ENCODE measurements at regions not wholly inside any gene's neighbourhood (a gene's known extent, or its start where the extent isn't known, plus 50 kb on each side); places are given as distances from the start of the nearest gene placed in this dataset.

- DNase-seq, result no peak
- H3K4me3 ChIP-seq, result no peak overlapping the region
- H3K36me3 ChIP-seq, result no peaks in the 10 kb centered on the region
- H3K27ac ChIP-seq, result no peak overlapping the region
- H3K4me1 ChIP-seq, result no peaks in the 10 kb centered on the region
- H3K27me3 ChIP-seq, result no peaks in the 10 kb centered on the region
- no peaks in the 10 kb centered on the region for H3K9me3 ChIP-seq (replicated peaks)
Measured at GRCh38 chr3:177676947-177677587, 479.8 kb upstream of the TBL1XR1 start.

DNA sequence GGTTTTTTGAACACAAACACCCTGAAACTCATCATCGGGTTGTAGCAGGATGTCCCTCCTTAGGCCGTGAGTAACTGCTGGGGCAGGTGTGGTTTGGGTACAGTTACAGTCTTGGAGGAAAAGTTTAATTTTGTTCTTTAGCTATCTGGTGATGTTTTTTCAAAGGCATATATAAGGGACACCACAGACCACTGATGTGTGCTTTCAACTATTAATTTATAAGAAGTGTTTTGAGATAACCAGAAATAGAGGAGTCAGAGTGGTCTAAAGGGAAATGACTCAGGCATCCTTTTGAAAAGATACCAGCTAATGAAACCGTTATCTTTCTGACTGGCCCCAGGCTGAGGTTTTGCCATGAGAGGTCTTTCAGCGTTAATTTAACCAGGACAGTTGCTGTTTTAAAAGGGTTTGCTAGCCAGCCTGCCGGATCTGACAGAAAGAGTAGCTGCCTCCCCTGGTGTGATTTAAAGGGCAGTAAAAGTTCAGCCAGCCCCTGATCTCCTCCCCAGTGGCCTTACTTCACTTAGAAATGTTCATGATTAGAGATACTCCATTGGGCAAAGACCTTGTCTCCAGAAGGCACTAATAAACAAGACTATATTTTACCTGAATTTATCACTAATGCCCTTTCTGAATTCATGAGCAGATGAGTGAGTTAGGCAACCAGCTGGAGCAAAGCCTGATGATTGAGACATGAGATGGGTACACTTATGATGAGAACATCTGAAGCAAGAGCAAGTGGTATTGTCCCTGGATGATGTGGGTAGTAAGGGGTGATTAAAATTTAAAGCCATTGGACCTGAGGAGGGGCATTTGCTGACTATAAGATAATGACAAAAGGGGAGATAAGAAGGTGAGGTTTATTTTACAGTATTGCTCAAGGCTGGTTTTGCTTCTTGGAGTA, 482.5 kb upstream of the TBL1XR1 start:
- Histone ChIP-seq H3K4me1 (no peaks in the 10 kb centered on the region), H3K27me3 (no peaks in the 10 kb centered on the region), H3K27ac (no peak overlapping the region), H3K36me3 (no peaks in the 10 kb centered on the region), H3K4me3 (no peak overlapping the region), H3K9me3 (replicated peaks) (no peaks in the 10 kb centered on the region)
- DNase-seq, result no peak

DNA sequence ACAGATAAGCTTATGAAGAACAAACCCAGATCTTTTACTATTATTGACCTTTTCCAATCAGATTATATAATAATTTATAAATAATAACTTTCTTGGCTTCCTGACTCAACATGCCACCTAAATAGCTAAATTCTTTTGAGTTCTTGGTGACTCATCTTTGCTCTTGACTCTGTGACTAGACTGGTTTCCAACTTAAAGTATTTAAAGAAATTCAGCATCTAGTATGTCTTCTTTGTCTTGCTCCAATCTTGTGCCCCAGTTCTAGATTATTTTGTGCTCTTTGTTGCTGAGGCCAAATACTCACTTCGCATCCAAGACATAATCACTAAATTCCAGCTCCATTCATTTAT, 483.2 kb upstream of the TBL1XR1 start:
- Histone ChIP-seq H3K36me3 (no peaks in the 10 kb centered on the region), H3K27ac (no peak overlapping the region), H3K4me1 (no peaks in the 10 kb centered on the region), H3K4me3 (no peak overlapping the region), H3K27me3 (no peaks in the 10 kb centered on the region), H3K9me3 (replicated peaks) (no peaks in the 10 kb centered on the region)
- DNase-seq, result no peak

GRCh38 chr3:177681156-177681555, 483.9 kb upstream of the TBL1XR1 start:
- no peak overlapping the region for H3K4me3 ChIP-seq
- no peak for DNase-seq
- H3K9me3 ChIP-seq (replicated peaks), result no peaks in the 10 kb centered on the region
- H3K27ac ChIP-seq, result no peak overlapping the region
- no peaks in the 10 kb centered on the region for H3K4me1 ChIP-seq
- no peaks in the 10 kb centered on the region for H3K27me3 ChIP-seq
- no peaks in the 10 kb centered on the region for H3K36me3 ChIP-seq

GRCh38 chr3:177681852-177682251, 484.6 kb upstream of the TBL1XR1 start:
- DNase-seq, result no peak
- no peak overlapping the region for H3K27ac ChIP-seq
- H3K4me3 ChIP-seq, result no peak overlapping the region
- H3K27me3 ChIP-seq, result no peaks in the 10 kb centered on the region
- no peaks in the 10 kb centered on the region for H3K36me3 ChIP-seq
- H3K4me1 ChIP-seq, result no peaks in the 10 kb centered on the region
- H3K9me3 ChIP-seq (replicated peaks), result no peaks in the 10 kb centered on the region

DNA sequence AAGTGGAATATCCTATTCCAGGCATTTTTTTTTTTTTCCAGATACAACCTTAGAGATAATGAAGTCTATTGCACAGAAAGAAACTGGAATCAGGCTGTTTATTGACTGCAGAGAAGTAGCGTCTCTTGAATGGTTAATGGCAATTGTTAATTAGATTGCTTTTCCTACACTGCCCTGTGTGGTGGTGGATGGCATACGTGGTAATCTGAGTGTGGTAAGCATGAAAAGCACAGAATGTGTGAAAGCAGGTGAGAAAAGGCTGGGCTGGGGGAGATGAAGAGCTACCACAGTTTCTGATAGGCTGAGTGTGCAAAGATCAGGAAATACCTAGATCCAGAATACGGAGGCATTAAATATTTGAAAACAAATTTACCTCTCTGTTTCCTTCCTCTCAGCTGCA, 486.3 kb upstream of the TBL1XR1 start:
- Histone ChIP-seq H3K4me3 (no peak overlapping the region), H3K27ac (no peak overlapping the region), H3K4me1 (no peaks in the 10 kb centered on the region), H3K36me3 (no peaks in the 10 kb centered on the region), H3K27me3 (no peaks in the 10 kb centered on the region), H3K9me3 (replicated peaks) (no peaks in the 10 kb centered on the region)
- no peak for DNase-seq

- Histone ChIP-seq H3K4me1 (no peaks in the 10 kb centered on the region), H3K27ac (no peak overlapping the region), H3K36me3 (no peaks in the 10 kb centered on the region), H3K9me3 (replicated peaks) (no peaks in the 10 kb centered on the region), H3K27me3 (no peaks in the 10 kb centered on the region), H3K4me3 (no peak overlapping the region)
- DNase-seq, result no peak
Measured at GRCh38 chr3:177686671-177687070, 489.4 kb upstream of the TBL1XR1 start.

GRCh38 chr3:177687291-177687690, 490.0 kb upstream of the TBL1XR1 start:
- DNase-seq, result no peak
- Histone ChIP-seq H3K36me3 (no peaks in the 10 kb centered on the region), H3K27me3 (no peaks in the 10 kb centered on the region), H3K4me3 (no peak overlapping the region), H3K4me1 (no peaks in the 10 kb centered on the region), H3K9me3 (replicated peaks) (no peaks in the 10 kb centered on the region), H3K27ac (no peak overlapping the region)

DNA sequence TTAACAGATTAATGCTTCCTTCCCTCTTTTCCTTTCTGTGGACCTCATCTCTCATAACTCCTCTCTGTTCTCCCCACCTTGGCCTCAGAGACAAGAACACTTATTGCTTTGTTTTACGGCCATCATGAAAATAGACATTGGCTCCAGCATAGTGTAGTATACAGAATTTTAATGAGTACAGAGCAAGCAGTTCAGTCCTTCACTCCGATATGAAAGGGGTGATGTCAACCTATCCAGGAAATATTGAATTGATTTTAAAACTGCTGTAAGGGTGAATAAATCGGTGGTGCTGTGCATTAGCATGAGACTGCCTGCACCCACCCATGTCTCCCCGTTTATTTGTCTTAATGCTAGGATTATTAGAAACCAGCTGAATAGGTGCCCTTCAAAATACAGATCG, 490.9 kb upstream of the TBL1XR1 start:
- Histone ChIP-seq H3K36me3 (no peaks in the 10 kb centered on the region), H3K27ac (no peak overlapping the region), H3K4me1 (no peaks in the 10 kb centered on the region), H3K27me3 (no peaks in the 10 kb centered on the region), H3K4me3 (no peak overlapping the region), H3K9me3 (replicated peaks) (no peaks in the 10 kb centered on the region)
- DNase-seq, result no peak

DNA sequence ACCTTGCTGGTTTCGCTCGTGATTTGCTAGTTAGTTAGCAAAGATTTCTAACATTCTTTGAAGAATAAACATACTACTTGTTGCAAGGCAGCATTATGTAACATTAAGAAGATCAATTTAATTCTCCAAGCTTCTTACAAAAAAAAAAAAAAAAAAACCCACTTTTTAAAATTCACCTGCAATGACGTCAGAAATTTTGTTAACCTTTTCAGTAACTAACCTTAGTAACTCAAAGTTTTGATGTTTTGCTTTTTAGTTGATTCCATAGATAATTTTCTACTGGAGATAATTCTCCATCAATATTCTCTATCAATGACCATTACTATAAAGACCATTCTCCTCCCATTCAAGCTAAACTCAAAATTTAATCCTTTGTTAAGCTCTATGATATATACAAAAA, 491.8 kb upstream of the TBL1XR1 start:
- no peak for DNase-seq
- no peaks in the 10 kb centered on the region for H3K36me3 ChIP-seq
- no peak overlapping the region for H3K27ac ChIP-seq
- no peak overlapping the region for H3K4me3 ChIP-seq
- peaks cover 3% of the 10 kb centered on the region; the same call in 1 of the 2 replicates for H3K4me1 ChIP-seq
- no peaks in the 10 kb centered on the region for H3K9me3 ChIP-seq (replicated peaks)
- no peaks in the 10 kb centered on the region for H3K27me3 ChIP-seq

DNA sequence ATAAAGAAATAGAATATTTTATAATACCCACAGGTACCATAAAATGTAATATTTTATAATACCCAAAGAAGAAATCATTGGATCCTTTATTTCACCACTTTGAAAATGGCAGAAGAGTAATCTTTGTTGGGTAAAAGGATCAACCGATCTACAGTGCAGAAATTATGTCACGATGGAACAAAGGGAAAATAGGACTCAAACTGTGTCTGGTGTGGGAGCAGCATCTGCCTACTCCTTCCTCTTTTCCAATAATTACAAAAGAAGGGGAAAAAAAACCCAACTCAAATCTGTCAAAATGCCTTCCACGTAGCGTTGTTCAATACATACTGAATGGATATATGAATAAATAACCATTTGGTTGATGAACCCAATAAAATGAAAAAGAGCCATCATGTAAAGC, 492.6 kb upstream of the TBL1XR1 start:
- Histone ChIP-seq H3K27me3 (no peaks in the 10 kb centered on the region), H3K36me3 (no peaks in the 10 kb centered on the region), H3K4me3 (no peak overlapping the region), H3K27ac (no peak overlapping the region), H3K4me1 (peaks cover 6% of the 10 kb centered on the region; the same call in 1 of the 2 replicates), H3K9me3 (replicated peaks) (no peaks in the 10 kb centered on the region)
- no peak for DNase-seq

DNA sequence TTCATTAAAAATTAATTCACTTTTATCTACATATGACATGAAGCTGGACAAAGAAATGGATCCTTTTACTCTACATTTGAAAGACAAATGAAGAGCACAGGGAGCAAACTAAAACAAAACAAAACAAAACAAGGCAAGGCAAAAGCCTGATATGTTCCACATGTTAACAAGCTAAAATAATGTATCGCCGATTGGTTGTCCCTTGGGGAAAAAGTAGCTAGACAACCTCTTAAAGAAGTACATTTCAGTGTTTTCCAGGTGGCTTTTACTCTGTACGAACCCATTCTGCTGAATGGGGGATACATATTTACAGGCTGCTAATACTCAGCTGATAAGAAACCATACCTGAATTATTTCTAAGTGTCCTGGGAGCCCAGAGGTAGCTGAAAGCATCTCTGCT, 493.0 kb upstream of the TBL1XR1 start:
- Histone ChIP-seq H3K4me1 (peaks cover 6% of the 10 kb centered on the region; the same call in 1 of the 2 replicates), H3K27ac (no peak overlapping the region), H3K36me3 (no peaks in the 10 kb centered on the region), H3K27me3 (no peaks in the 10 kb centered on the region), H3K9me3 (replicated peaks) (no peaks in the 10 kb centered on the region), H3K4me3 (no peak overlapping the region)
- DNase-seq, result no peak

DNA sequence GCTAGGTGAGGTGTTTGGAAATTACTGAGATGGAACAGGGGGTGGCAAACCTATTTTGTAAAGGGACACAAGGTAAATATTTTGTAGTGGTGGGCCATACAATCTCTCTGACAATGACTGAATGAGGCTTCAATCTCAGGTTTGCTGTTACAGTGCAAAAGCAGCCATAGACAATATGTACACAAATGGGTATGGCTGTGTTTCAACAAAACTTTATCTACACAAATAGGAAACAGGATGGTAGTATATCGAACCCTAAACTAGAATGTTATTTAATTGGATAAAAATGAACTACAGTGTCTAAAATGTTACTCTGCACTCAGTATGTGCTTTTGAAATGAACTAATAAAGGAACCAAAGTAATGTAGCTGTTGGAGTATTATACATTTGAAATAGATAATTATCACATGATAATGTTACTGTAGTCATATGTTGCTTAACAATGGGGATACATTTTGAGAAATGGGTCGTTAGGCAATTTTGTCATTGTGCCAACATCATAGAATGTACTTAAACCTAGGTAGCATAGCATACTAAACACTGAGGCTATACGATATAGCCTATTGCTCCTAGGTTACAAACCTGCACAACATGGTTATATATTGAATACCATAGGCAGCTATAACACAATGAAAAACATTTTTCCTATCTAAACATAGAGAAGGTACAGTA, 495.2 kb upstream of the TBL1XR1 start:
- no peak overlapping the region for H3K4me3 ChIP-seq
- no peaks in the 10 kb centered on the region for H3K36me3 ChIP-seq
- DNase-seq, result no peak
- no peaks in the 10 kb centered on the region for H3K9me3 ChIP-seq (replicated peaks)
- no peaks in the 10 kb centered on the region for H3K27me3 ChIP-seq
- H3K4me1 ChIP-seq, result peaks cover 6% of the 10 kb centered on the region; the same call in 1 of the 2 replicates
- no peak overlapping the region for H3K27ac ChIP-seq

DNA sequence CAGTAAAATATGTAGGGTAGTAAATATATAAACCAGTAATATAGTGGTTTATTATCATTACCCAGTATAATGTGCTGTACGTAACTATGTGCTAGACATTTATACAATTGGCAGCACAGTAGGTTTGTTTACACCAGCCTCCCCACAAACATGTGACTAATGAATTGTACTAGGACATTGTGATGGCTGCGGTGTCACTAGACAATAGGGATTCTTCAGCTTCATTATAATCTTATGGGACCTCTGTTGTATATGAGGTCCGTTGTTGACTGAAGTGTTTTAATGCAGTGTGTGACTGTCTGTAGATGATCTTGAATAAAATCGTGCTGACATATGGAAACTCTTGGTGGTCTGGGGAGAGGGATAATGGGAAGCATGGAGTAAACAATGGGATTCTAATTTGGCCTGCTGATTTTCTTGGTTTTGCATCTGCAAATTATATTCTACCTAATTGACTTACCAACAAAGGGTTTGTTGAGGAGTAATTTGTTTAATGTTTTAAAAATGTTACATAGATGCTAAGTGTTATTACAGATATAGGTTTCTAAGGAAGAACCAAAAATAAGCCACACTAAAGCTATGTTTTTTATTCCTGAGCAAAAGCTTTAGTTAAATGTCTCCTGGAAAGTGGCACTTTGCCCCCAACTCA, 496.5 kb upstream of the TBL1XR1 start:
- Histone ChIP-seq H3K27ac (no peak overlapping the region), H3K36me3 (no peaks in the 10 kb centered on the region), H3K4me3 (no peak overlapping the region), H3K27me3 (no peaks in the 10 kb centered on the region), H3K9me3 (replicated peaks) (no peaks in the 10 kb centered on the region), H3K4me1 (peaks cover 6% of the 10 kb centered on the region; the same call in 1 of the 2 replicates)
- no peak for DNase-seq

DNA sequence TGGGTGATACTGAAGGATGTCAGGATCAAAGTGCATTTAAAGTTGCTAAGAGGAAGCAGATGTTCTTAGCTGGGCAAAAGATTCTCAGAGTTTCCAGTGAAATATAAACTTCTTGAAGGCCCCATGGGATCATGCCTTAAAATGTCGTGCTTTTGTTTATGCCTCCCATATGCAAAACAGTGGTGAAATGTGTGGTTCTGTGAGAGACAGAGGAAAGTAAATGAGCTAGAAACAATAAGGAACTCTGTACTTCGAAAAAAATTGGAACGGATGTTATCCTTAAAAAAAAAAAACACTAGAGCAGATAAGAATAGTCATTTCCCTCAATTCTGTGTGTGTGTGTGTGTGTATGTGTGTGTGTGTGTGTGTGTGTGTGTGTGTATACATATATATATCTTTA, 497.0 kb upstream of the TBL1XR1 start:
- no peaks in the 10 kb centered on the region for H3K36me3 ChIP-seq
- H3K4me1 ChIP-seq, result peaks cover 6% of the 10 kb centered on the region; the same call in 1 of the 2 replicates
- no peak overlapping the region for H3K4me3 ChIP-seq
- H3K27ac ChIP-seq, result no peak overlapping the region
- H3K9me3 ChIP-seq (replicated peaks), result no peaks in the 10 kb centered on the region
- DNase-seq, result peak in 1 of 2 experiments; percentile 13
- no peaks in the 10 kb centered on the region for H3K27me3 ChIP-seq
